Panc1 (cell line): ENCODE measurements at regions not wholly inside any gene's neighbourhood (a gene's known extent, or its start where the extent isn't known, plus 50 kb on each side); places are given as distances from the start of the nearest gene placed in this dataset.

Experiments
- POLR2AphosphoS5 ChIP-seq: IDR thresholded peaks from 2 replicates; pipeline ENCODE4 v1.6.1; 2012; ENCODE audit warnings: mild to moderate bottlenecking, low read depth, low read length, moderate library complexity
- SIN3A ChIP-seq: IDR thresholded peaks from 2 replicates; pipeline ENCODE4 v1.6.1; 2012; ENCODE audit warnings: low read depth, mild to moderate bottlenecking, low read length, moderate library complexity, borderline replicate concordance; ENCODE audit not compliant: insufficient read depth
- TCF7L2 ChIP-seq: IDR thresholded peaks from 2 replicates; pipeline ENCODE4 v1.6.1; 2011; ENCODE audit warnings: mild to moderate bottlenecking, low read depth, low read length, inconsistent platforms
- TF ChIP-seq, protein P1 (sequence below): fragments of 450-650 bp; IDR thresholded peaks from 2 replicates; pipeline ENCODE4 v1.5.1; 2017; ENCODE audit warnings: mild to moderate bottlenecking
- TF ChIP-seq, protein P2 (sequence below), 2 experiments: IDR thresholded peaks; 2 replicates each; pipeline ENCODE4 v1.6.1; 2011 to 2012; ENCODE audit warnings: low read depth in 2 of 2, control low read depth in 1 of 2, low read length in 1 of 2, mild to moderate bottlenecking in 1 of 2, moderate library complexity in 1 of 2; ENCODE audit not compliant: insufficient read depth in 1 of 2

DNA sequence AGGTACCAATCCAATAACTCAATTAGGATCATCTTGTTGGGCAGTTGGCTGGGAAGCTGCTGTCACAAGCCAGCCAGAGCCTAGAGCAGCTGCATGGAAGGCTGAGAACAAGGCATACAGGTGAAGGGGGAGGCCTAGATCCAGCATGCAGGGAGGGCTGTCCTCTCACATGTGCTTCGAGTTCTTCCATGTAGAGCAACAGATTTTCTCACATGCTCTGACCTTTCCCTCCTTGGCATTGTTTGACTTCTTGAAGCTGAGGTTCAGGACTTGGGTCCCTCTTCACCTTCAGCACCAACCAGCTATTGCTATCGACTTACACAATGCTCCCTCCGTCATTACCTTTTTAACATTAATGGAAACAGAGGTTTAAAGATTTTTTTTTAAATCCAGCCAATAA lies 257.7 kb downstream of the ATG4C start:
- TF ChIP-seq, protein P1, sequence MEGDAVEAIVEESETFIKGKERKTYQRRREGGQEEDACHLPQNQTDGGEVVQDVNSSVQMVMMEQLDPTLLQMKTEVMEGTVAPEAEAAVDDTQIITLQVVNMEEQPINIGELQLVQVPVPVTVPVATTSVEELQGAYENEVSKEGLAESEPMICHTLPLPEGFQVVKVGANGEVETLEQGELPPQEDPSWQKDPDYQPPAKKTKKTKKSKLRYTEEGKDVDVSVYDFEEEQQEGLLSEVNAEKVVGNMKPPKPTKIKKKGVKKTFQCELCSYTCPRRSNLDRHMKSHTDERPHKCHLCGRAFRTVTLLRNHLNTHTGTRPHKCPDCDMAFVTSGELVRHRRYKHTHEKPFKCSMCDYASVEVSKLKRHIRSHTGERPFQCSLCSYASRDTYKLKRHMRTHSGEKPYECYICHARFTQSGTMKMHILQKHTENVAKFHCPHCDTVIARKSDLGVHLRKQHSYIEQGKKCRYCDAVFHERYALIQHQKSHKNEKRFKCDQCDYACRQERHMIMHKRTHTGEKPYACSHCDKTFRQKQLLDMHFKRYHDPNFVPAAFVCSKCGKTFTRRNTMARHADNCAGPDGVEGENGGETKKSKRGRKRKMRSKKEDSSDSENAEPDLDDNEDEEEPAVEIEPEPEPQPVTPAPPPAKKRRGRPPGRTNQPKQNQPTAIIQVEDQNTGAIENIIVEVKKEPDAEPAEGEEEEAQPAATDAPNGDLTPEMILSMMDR: no peak
- TF ChIP-seq POLR2AphosphoS5: no peak
- TF ChIP-seq, protein P2, sequence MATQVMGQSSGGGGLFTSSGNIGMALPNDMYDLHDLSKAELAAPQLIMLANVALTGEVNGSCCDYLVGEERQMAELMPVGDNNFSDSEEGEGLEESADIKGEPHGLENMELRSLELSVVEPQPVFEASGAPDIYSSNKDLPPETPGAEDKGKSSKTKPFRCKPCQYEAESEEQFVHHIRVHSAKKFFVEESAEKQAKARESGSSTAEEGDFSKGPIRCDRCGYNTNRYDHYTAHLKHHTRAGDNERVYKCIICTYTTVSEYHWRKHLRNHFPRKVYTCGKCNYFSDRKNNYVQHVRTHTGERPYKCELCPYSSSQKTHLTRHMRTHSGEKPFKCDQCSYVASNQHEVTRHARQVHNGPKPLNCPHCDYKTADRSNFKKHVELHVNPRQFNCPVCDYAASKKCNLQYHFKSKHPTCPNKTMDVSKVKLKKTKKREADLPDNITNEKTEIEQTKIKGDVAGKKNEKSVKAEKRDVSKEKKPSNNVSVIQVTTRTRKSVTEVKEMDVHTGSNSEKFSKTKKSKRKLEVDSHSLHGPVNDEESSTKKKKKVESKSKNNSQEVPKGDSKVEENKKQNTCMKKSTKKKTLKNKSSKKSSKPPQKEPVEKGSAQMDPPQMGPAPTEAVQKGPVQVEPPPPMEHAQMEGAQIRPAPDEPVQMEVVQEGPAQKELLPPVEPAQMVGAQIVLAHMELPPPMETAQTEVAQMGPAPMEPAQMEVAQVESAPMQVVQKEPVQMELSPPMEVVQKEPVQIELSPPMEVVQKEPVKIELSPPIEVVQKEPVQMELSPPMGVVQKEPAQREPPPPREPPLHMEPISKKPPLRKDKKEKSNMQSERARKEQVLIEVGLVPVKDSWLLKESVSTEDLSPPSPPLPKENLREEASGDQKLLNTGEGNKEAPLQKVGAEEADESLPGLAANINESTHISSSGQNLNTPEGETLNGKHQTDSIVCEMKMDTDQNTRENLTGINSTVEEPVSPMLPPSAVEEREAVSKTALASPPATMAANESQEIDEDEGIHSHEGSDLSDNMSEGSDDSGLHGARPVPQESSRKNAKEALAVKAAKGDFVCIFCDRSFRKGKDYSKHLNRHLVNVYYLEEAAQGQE (IDR thresholded peaks at IDR 0.05; ENCODE audit: insufficient read depth in 1 of 2, low read depth in 2 of 2, low read length in 1 of 2): no peak
- no peak for TF ChIP-seq SIN3A
- no peak for TF ChIP-seq TCF7L2
